H1 (cell line): ENCODE measurements at regions not wholly inside any gene's neighbourhood (a gene's known extent, or its start where the extent isn't known, plus 50 kb on each side); places are given as distances from the start of the nearest gene placed in this dataset.

Experiments used
- BCL11A ChIP-seq, 2 experiments: IDR thresholded peaks; one replicate each; pipeline ENCODE4 v1.6.1; 2011; ENCODE audit warnings: low read depth in 2 of 2, low read length in 2 of 2, mild to moderate bottlenecking in 2 of 2
- CHD1 ChIP-seq: IDR thresholded peaks from 2 replicates; pipeline ENCODE4 v1.6.1; 2012; ENCODE audit warnings: low read depth, low read length, improper control_type of control experiment
- CHD2 ChIP-seq: IDR thresholded peaks from 2 replicates; pipeline ENCODE4 v1.6.1; 2012; ENCODE audit warnings: low read length, improper control_type of control experiment
- CREB1 ChIP-seq: IDR thresholded peaks from 2 replicates; pipeline ENCODE4 v1.6.1; 2012; ENCODE audit warnings: inconsistent platforms
- KDM5A ChIP-seq: fragments of 200-600 bp; IDR thresholded peaks from 2 replicates; pipeline ENCODE4 v1.7.1; 2012; ENCODE audit warnings: mild to moderate bottlenecking, low read length, inconsistent platforms, mixed read lengths
- SRF ChIP-seq: IDR thresholded peaks from 2 replicates; pipeline ENCODE4 v1.6.1; 2011; ENCODE audit warnings: mild to moderate bottlenecking, low read depth, low read length, moderate library complexity
- USF2 ChIP-seq: IDR thresholded peaks from 2 replicates; pipeline ENCODE4 v1.6.1; 2011; ENCODE audit warnings: low read length, improper control_type of control experiment

GRCh38 chr16:54436346-54436745 is 149.8 kb upstream of the IRX3 start (continued):
- TF ChIP-seq USF2 (no peak), KDM5A (no peak), CHD1 (no peak), CREB1 (no peak), BCL11A (IDR thresholded peaks at IDR 0.05; ENCODE audit: low read depth in 2 of 2, low read length in 2 of 2) (no peak), SRF (no peak), CHD2 (no peak)
